Coronary artery (tissue), 2 donors: ENCODE measurements at regions not wholly inside any gene's neighbourhood (a gene's known extent, or its start where the extent isn't known, plus 50 kb on each side); places are given as distances from the start of the nearest gene placed in this dataset.

Source experiments
- DNase-seq: peaks from one replicate; pipeline ENCODE4 v3.0.0-alpha.2; 2017; ENCODE audit warnings: low spot score
- H3K27ac ChIP-seq, 2 donors: fragments of 200-600 bp; sonication (generic); one replicate each; pipeline ENCODE4 v1.5.1; 2016 to 2019
- H3K4me3 ChIP-seq: fragments of 200-600 bp; sonication (generic); 2 replicates; pipeline ENCODE4 v1.5.1; 2016; ENCODE audit warnings: mild to moderate bottlenecking, moderate library complexity
- CTCF ChIP-seq: fragments of 200-600 bp; sonication (generic); IDR thresholded peaks from one replicate; pipeline ENCODE4 v1.5.1; 2019; ENCODE audit warnings: antibody characterized with exemption

GRCh38 chr1:199639453-199639852 is 388.1 kb upstream of the NR5A2 start:
- no peak for DNase-seq
- Histone ChIP-seq H3K27ac (no peak overlapping the region), H3K4me3 (no peak overlapping the region)
- no peak for TF ChIP-seq CTCF

- DNase-seq, result no peak
- no peak for TF ChIP-seq CTCF
- Histone ChIP-seq H3K27ac (no peak overlapping the region), H3K4me3 (no peak overlapping the region)
Observed at GRCh38 chr1:199641531-199641930, 386.0 kb upstream of the NR5A2 start.

DNA sequence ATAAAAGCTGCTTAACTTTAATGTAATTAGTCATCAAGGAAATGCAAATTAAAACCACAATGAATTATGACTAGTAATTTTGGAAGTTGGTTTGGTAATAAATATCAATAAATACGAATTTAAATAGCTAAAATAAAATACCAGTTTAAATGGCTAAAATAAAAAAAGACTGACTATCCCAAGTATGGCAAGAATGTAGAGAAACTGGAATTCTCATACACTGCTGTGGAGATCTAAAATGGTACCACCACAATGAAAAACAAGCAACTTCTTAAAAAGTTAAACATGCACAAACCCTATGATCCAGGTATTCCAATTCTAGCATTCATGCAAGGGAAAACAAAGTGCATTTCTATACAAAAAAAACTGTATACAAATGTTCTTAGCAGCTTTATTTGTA is 382.6 kb upstream of the NR5A2 start:
- DNase-seq, result no peak
- no peak overlapping the region for H3K4me3 ChIP-seq
- no peak for TF ChIP-seq CTCF
- no peak overlapping the region for H3K27ac ChIP-seq

DNA sequence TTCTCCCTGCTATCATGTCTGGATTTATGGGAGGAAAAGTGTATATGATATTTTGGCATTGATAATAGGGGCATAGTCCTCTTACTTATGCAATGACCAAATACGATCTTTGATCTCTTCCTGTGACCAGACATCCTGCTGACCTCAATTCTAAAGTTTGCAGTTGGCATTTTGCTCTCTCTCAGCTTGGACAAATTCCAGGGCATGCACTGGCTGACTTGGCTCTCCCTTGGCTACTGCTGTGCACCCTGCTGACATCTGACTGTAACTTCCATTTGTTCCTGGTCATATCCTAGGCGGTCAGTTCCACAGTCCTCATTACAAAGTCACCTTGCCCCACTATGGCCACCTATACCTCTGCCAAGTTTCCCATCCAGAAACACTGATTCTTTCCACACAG is 380.7 kb upstream of the NR5A2 start:
- TF ChIP-seq CTCF, result no peak
- no peak for DNase-seq
- Histone ChIP-seq H3K27ac (no peak overlapping the region), H3K4me3 (no peak overlapping the region)

DNA sequence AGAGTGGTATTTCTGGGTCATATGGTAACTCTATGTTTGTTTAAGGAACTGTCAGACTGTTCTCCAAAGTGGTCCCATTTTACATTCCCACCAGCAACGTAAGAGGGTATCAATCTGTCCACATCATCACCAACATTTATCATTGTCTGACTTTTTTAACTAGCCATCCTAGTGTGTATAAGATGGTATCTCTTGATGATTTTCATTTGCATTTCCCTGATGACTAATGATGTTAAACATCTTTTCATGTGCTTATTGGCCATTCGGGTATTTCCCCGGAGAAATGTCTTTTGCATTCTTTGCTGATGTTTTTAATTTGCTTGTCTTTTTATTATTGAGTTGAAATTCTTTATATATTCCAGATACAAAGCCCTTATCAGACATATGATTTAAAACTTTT is 370.1 kb upstream of the NR5A2 start:
- DNase-seq, result no peak
- TF ChIP-seq CTCF, result no peak
- Histone ChIP-seq H3K27ac (no peak overlapping the region), H3K4me3 (no peak overlapping the region)

GRCh38 chr1:199660071-199660470 is 367.4 kb upstream of the NR5A2 start:
- no peak for DNase-seq
- H3K4me3 ChIP-seq, result no peak overlapping the region
- H3K27ac ChIP-seq, result no peak overlapping the region
- TF ChIP-seq CTCF, result no peak

GRCh38 chr1:199665371-199665770 is 362.1 kb upstream of the NR5A2 start:
- no peak overlapping the region for H3K27ac ChIP-seq
- no peak overlapping the region for H3K4me3 ChIP-seq

More at GRCh38 chr1:199665371-199665770, 362.1 kb upstream of the NR5A2 start:
- TF ChIP-seq CTCF, result no peak
- DNase-seq, result no peak
